SK-N-MC (cell line): ENCODE measurements at regions not wholly inside any gene's neighbourhood (a gene's known extent, or its start where the extent isn't known, plus 50 kb on each side); places are given as distances from the start of the nearest gene placed in this dataset.

Source experiments
- DNase-seq: peaks from one replicate; pipeline ENCODE4 v3.0.0-alpha.2; 2011; ENCODE audit warnings: low read depth, low spot score
- H3K27ac ChIP-seq: fragments of 200-600 bp; sonication (generic); 2 replicates; pipeline ENCODE4 v1.5.1; 2016; ENCODE audit warnings: mixed run types
- H3K36me3 ChIP-seq: fragments of 200-600 bp; sonication (generic); 2 replicates; pipeline ENCODE4 v1.6.1; 2017; ENCODE audit warnings: antibody characterized with exemption, low read length, mixed read lengths; ENCODE audit not compliant: insufficient read depth
- H3K4me3 ChIP-seq: fragments of 200-600 bp; sonication (generic); 2 replicates; pipeline ENCODE4 v1.5.1; 2016
- H3K9ac ChIP-seq: fragments of 200-600 bp; sonication (generic); 2 replicates; pipeline ENCODE4 v1.8.0; 2017; ENCODE audit warnings: mixed run types, mixed read lengths; ENCODE audit not compliant: insufficient read length
- H3K9me3 ChIP-seq: fragments of 200-600 bp; sonication (generic); 2 replicates; pipeline ENCODE4 v1.6.1; 2017; ENCODE audit warnings: low read depth, mild to moderate bottlenecking, antibody characterized with exemption, low read length, moderate library complexity, mixed read lengths
- EZH2 ChIP-seq: fragments of 200-600 bp; sonication (generic); IDR thresholded peaks from one replicate; pipeline ENCODE4 v1.6.1; 2017; ENCODE audit warnings: antibody characterized with exemption
- FOXP2 ChIP-seq: optimal IDR thresholded peaks from 2 replicates; pipeline ENCODE3; 2011; ENCODE audit warnings: mild to moderate bottlenecking, moderate library complexity; ENCODE audit not compliant: insufficient read depth; ENCODE audit errors: extremely low read length, control extremely low read depth
- POLR2AphosphoS5 ChIP-seq: IDR thresholded peaks from 2 replicates; pipeline ENCODE4 v1.6.1; 2012; ENCODE audit warnings: mild to moderate bottlenecking, low read depth, low read length, borderline replicate concordance

GRCh38 chr2:13103778-13104493 lies 387.2 kb downstream of the TRIB2 start:
- Histone ChIP-seq H3K36me3 (no peaks in the 10 kb centered on the region), H3K9ac (no peak overlapping the region), H3K9me3 (no peaks in the 10 kb centered on the region), H3K4me3 (no peak overlapping the region), H3K27ac (no peak overlapping the region)
- TF ChIP-seq EZH2 (no peak), FOXP2 (no peak), POLR2AphosphoS5 (no peak)
- DNase-seq = no peak

GRCh38 chr2:13104723-13105122 lies 388.0 kb downstream of the TRIB2 start:
- no peak for DNase-seq
- Histone ChIP-seq H3K27ac (no peak overlapping the region), H3K4me3 (no peak overlapping the region), H3K9ac (no peak overlapping the region), H3K36me3 (no peaks in the 10 kb centered on the region), H3K9me3 (no peaks in the 10 kb centered on the region)
- no peak for TF ChIP-seq EZH2
- no peak for TF ChIP-seq POLR2AphosphoS5
- TF ChIP-seq FOXP2 = no peak

DNA sequence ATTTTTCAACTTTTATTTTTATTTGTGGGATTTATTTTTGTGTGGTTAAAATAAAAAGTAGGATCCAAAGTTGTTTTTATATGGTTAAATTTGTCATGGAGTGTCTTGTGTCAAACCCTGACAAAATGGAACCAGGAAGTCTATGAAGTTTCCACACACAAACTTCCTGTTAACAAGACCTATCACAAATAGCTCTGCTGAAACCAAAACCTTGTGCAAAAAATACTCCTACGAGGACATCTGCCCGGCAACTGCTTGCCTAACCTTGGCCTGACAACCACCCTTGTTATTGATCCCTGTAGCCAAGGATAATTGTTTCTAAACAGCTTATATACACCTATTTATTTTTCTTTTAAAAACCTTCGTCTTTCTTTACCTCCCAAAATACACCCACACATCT lies 389.6 kb downstream of the TRIB2 start:
- Histone ChIP-seq H3K27ac (no peak overlapping the region), H3K9ac (no peak overlapping the region), H3K36me3 (no peaks in the 10 kb centered on the region), H3K4me3 (no peak overlapping the region), H3K9me3 (no peaks in the 10 kb centered on the region)
- DNase-seq = no peak
- TF ChIP-seq POLR2AphosphoS5 = no peak
- no peak for TF ChIP-seq FOXP2
- no peak for TF ChIP-seq EZH2

- no peak for DNase-seq
- no peak for TF ChIP-seq EZH2
- no peak for TF ChIP-seq FOXP2
- TF ChIP-seq POLR2AphosphoS5 = no peak
- H3K9ac ChIP-seq = no peak overlapping the region
- H3K4me3 ChIP-seq = no peak overlapping the region
- H3K36me3 ChIP-seq = no peaks in the 10 kb centered on the region
- no peaks in the 10 kb centered on the region for H3K9me3 ChIP-seq
- H3K27ac ChIP-seq = no peak overlapping the region
Observed at GRCh38 chr2:13109516-13109915, 392.8 kb downstream of the TRIB2 start.

DNA sequence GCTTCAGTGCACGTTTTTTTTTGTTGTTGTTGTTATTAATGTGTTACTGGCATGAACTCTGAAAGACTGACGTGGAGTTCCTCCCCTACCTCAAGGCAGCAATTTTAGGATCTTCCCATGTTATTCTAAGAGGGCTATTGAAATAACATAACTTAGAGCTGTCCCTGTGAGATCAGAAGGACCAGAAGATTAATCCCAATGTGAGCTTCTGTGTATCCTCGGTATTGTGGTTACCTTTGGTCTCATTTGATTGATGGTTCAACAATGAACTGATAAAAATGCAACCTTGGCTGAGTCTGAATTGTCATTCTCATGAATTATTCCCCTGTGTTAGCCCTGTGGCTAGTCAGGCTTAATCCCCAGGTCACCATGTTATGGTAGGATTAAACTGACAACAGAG lies 394.1 kb downstream of the TRIB2 start:
- no peak for DNase-seq
- Histone ChIP-seq H3K4me3 (no peak overlapping the region), H3K27ac (no peak overlapping the region), H3K9ac (no peak overlapping the region), H3K36me3 (no peaks in the 10 kb centered on the region), H3K9me3 (no peaks in the 10 kb centered on the region)
- TF ChIP-seq FOXP2 (no peak), POLR2AphosphoS5 (no peak), EZH2 (no peak)

DNA sequence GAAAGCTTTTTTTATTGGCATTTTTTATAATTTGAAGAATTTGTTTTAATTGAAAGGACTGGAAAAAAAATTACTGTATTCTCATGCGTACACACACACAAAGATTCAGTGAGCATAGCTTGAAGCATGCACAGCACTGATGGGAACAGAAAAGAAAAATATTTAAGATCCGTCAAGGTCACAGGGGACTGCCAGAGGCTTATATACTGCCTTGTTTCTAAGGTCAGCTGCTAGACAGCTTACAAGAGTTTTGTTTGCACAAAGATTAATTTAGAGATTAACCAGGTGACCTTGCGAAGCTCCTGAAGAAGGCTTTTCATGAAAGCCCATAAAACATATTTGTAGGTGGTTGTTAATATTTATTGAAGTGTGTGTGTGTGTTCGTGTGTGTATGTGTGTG lies 396.3 kb downstream of the TRIB2 start:
- no peaks in the 10 kb centered on the region for H3K9me3 ChIP-seq
- H3K36me3 ChIP-seq = no peaks in the 10 kb centered on the region
- DNase-seq = no peak
- no peak overlapping the region for H3K9ac ChIP-seq
- H3K4me3 ChIP-seq = no peak overlapping the region
- TF ChIP-seq FOXP2 = no peak
- TF ChIP-seq POLR2AphosphoS5 = no peak
- TF ChIP-seq EZH2 = no peak
- H3K27ac ChIP-seq = no peak overlapping the region

DNA sequence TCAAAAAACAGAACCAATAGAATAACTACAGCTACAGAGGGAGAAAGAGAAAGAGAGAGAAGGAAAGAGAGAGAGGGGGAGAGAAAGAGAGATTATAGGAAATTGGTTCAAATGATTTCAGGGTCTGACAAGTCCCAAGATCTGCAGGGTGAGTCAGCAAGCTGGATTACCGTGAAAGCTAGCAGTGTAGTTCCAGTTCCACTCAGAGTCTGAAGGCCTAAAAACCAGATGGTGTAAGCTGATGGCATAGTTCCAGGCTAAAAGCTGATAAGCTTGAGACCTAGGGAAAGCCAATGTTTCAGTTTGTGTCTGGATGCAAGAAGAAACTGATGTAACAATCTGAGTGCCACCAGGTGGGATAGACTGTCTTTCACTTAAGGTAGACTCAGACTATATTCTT lies 397.7 kb downstream of the TRIB2 start:
- Histone ChIP-seq H3K9ac (no peak overlapping the region), H3K36me3 (no peaks in the 10 kb centered on the region), H3K4me3 (no peak overlapping the region), H3K9me3 (no peaks in the 10 kb centered on the region), H3K27ac (no peak overlapping the region)
- DNase-seq = no peak
- TF ChIP-seq POLR2AphosphoS5 = no peak
- TF ChIP-seq FOXP2 = no peak
- TF ChIP-seq EZH2 = no peak

- Histone ChIP-seq H3K27ac (no peak overlapping the region), H3K36me3 (no peaks in the 10 kb centered on the region), H3K9ac (no peak overlapping the region), H3K4me3 (no peak overlapping the region), H3K9me3 (no peaks in the 10 kb centered on the region)
- no peak for TF ChIP-seq POLR2AphosphoS5
- TF ChIP-seq FOXP2 = no peak
- no peak for TF ChIP-seq EZH2
- no peak for DNase-seq
Observed at GRCh38 chr2:13115643-13116042, 398.9 kb downstream of the TRIB2 start.

- Histone ChIP-seq H3K9me3 (no peaks in the 10 kb centered on the region), H3K36me3 (no peaks in the 10 kb centered on the region), H3K27ac (no peak overlapping the region), H3K9ac (no peak overlapping the region), H3K4me3 (no peak overlapping the region)
- DNase-seq = no peak
- TF ChIP-seq FOXP2 = no peak
- no peak for TF ChIP-seq POLR2AphosphoS5
- TF ChIP-seq EZH2 = no peak
Observed at GRCh38 chr2:13121096-13121495, 404.4 kb downstream of the TRIB2 start.
